IMR-90 (cell line): ENCODE measurements at regions not wholly inside any gene's neighbourhood (a gene's known extent, or its start where the extent isn't known, plus 50 kb on each side); places are given as distances from the start of the nearest gene placed in this dataset.

Experiments used
- ATAC-seq: fragments of 200-7000 bp; cut with Tn5 transposase; 2 replicates; pipeline ENCODE4 v1.9.1; 2020; ENCODE audit warnings: low read depth, mild to moderate bottlenecking, moderate library complexity
- BruUV-seq: library from RNA; stranded (reverse); fragments of 400-500 nt; replicated peaks from 2 replicates; lab custom pipeline; 2021; lab: Mats Ljungman, UMichigan
- CTCF ChIA-PET: fragments of 300-600 bp; formaldehyde crosslinking; extraction: SDS; loops from one replicate; lab custom pipeline; 2021; ENCODE audit warnings: antibody characterized with exemption; lab: Yijun Ruan, JAX
- POLR2A ChIA-PET: fragments of 300-600 bp; sonication (Branson Sonifier 250); formaldehyde crosslinking; loops from one replicate; lab custom pipeline; 2022; ENCODE audit warnings: antibody characterized with exemption; ENCODE audit not compliant: unreplicated experiment; lab: Charles Lee
- DNase-seq: peaks from one replicate; pipeline ENCODE4 v3.0.0; 2013
- H2AFZ ChIP-seq: replicated peaks from 2 replicates; pipeline ENCODE3; 2013; ENCODE audit warnings: low read length, mild to moderate bottlenecking; ENCODE audit not compliant: poor library complexity
- H2AK5ac ChIP-seq: 2 replicates; pipeline ENCODE4 v1.6.1; 2013; ENCODE audit warnings: low read depth, low read length, inconsistent platforms
- H2AK9ac ChIP-seq: replicated peaks from 2 replicates; pipeline ENCODE3; 2013; ENCODE audit warnings: mild to moderate bottlenecking, low read depth, low read length, moderate library complexity; ENCODE audit not compliant: poor library complexity
- H2BK120ac ChIP-seq: 2 replicates; pipeline ENCODE4 v1.6.1; 2013; ENCODE audit warnings: low read depth, low read length, inconsistent platforms
- H2BK15ac ChIP-seq: 3 replicates; pipeline ENCODE4 v1.6.1; 2013; ENCODE audit warnings: low read depth, low read length, inconsistent platforms
- H2BK20ac ChIP-seq: 2 replicates; pipeline ENCODE4 v1.6.1; 2013; ENCODE audit warnings: low read depth, mild to moderate bottlenecking, inconsistent platforms, low read length, moderate library complexity
- H2BK5ac ChIP-seq: 2 replicates; pipeline ENCODE4 v1.6.1; 2013; ENCODE audit warnings: mild to moderate bottlenecking, low read depth, low read length, inconsistent platforms; ENCODE audit not compliant: poor library complexity, severe bottlenecking
- H3K14ac ChIP-seq: replicated peaks from 2 replicates; pipeline ENCODE4 v1.6.1; 2013; ENCODE audit warnings: low read depth, low read length, inconsistent platforms
- H3K18ac ChIP-seq: 2 replicates; pipeline ENCODE4 v1.6.1; 2013; ENCODE audit warnings: low read depth, low read length, control low read depth
- H3K23ac ChIP-seq: 2 replicates; pipeline ENCODE4 v1.6.1; 2013; ENCODE audit warnings: low read depth, low read length, inconsistent platforms
- H3K27ac ChIP-seq: 2 replicates; pipeline ENCODE4 v1.5.1; 2013; ENCODE audit warnings: mild to moderate bottlenecking, control low read depth, low read length; ENCODE audit not compliant: insufficient read depth
- H3K27me3 ChIP-seq: 2 replicates; pipeline ENCODE4 v1.6.1; 2013; ENCODE audit warnings: low read length; ENCODE audit not compliant: control insufficient read depth, insufficient read depth
- H3K36me3 ChIP-seq: 2 replicates; pipeline ENCODE4 v1.6.1; 2013; ENCODE audit warnings: low read length, mixed read lengths; ENCODE audit not compliant: control insufficient read depth, insufficient read depth
- H3K4ac ChIP-seq: 2 replicates; pipeline ENCODE4 v1.6.1; 2013; ENCODE audit warnings: low read depth, low read length, inconsistent platforms
- H3K4me1 ChIP-seq: 2 replicates; pipeline ENCODE4 v1.6.1; 2013; ENCODE audit warnings: low read length, mixed read lengths; ENCODE audit not compliant: control insufficient read depth, insufficient read depth
- H3K4me2 ChIP-seq: 2 replicates; pipeline ENCODE4 v1.6.1; 2013; ENCODE audit warnings: low read depth, mild to moderate bottlenecking, control low read depth, low read length, moderate library complexity
- H3K4me3 ChIP-seq: 2 replicates; pipeline ENCODE4 v1.5.1; 2013; ENCODE audit warnings: low read depth, mild to moderate bottlenecking, control low read depth, low read length, moderate library complexity; ENCODE audit not compliant: insufficient read depth
- H3K56ac ChIP-seq: 2 replicates; pipeline ENCODE4 v1.6.1; 2013; ENCODE audit warnings: low read length, inconsistent platforms; ENCODE audit not compliant: insufficient read depth; ENCODE audit errors: extremely low read depth
- H3K79me1 ChIP-seq, 2 experiments: 2 replicates each; pipeline ENCODE4 v1.6.1; 2013; ENCODE audit warnings: low read length in 2 of 2, inconsistent platforms in 1 of 2, low read depth in 1 of 2
- H3K9ac ChIP-seq: 2 replicates; pipeline ENCODE4 v1.6.1; 2013; ENCODE audit warnings: low read depth, low read length, control low read depth
- H3K9me1 ChIP-seq: 2 replicates; pipeline ENCODE4 v1.6.1; 2013; ENCODE audit warnings: low read length, inconsistent platforms; ENCODE audit not compliant: insufficient read depth
- H3K9me3 ChIP-seq: 2 replicates; pipeline ENCODE4 v1.6.1; 2013; ENCODE audit warnings: low read length; ENCODE audit not compliant: control insufficient read depth, insufficient read depth
- H4K20me1 ChIP-seq: 2 replicates; pipeline ENCODE4 v1.6.1; 2013; ENCODE audit warnings: low read length, inconsistent platforms; ENCODE audit not compliant: insufficient read depth
- H4K5ac ChIP-seq: 2 replicates; pipeline ENCODE4 v1.6.1; 2013; ENCODE audit warnings: mild to moderate bottlenecking, low read depth, low read length, control low read depth
- H4K8ac ChIP-seq, 2 experiments: 2 replicates each; pipeline ENCODE4 v1.6.1; 2013; ENCODE audit warnings: low read depth in 2 of 2, low read length in 2 of 2, control low read depth in 1 of 2, inconsistent platforms in 1 of 2
- H4K91ac ChIP-seq: 2 replicates; pipeline ENCODE4 v1.6.1; 2013; ENCODE audit warnings: low read depth, low read length, inconsistent platforms; ENCODE audit not compliant: insufficient read depth
- BHLHE40 ChIP-seq: fragments of 150-350 bp; IDR thresholded peaks from 2 replicates; pipeline ENCODE4 v1.6.1; 2016; ENCODE audit warnings: mild to moderate bottlenecking, low read depth, low read length
- CEBPB ChIP-seq: IDR thresholded peaks from 2 replicates; pipeline ENCODE4 v1.6.1; 2012; ENCODE audit warnings: low read depth, low read length, improper control_type of control experiment
- MAFK ChIP-seq: IDR thresholded peaks from 2 replicates; pipeline ENCODE4 v1.6.1; 2012; ENCODE audit warnings: low read depth, low read length, improper control_type of control experiment
- MAZ ChIP-seq: IDR thresholded peaks from 2 replicates; pipeline ENCODE4 v1.6.1; 2012; ENCODE audit warnings: low read depth, mild to moderate bottlenecking, low read length, improper control_type of control experiment, moderate library complexity, borderline replicate concordance
- MXI1 ChIP-seq: IDR thresholded peaks from 2 replicates; pipeline ENCODE4 v1.6.1; 2012; ENCODE audit warnings: low read depth, mild to moderate bottlenecking, low read length, moderate library complexity, borderline replicate concordance
- POLR2A ChIP-seq: IDR thresholded peaks from 2 replicates; pipeline ENCODE4 v1.6.1; 2012; ENCODE audit warnings: mild to moderate bottlenecking, low read depth, low read length
- RAD21 ChIP-seq: IDR thresholded peaks from 2 replicates; pipeline ENCODE4 v1.6.1; 2012; ENCODE audit warnings: low read length, improper control_type of control experiment
- RCOR1 ChIP-seq: IDR thresholded peaks from 2 replicates; pipeline ENCODE4 v1.6.1; 2012; ENCODE audit warnings: mild to moderate bottlenecking, low read length, improper control_type of control experiment; ENCODE audit not compliant: insufficient replicate concordance
- RFX5 ChIP-seq: IDR thresholded peaks from 2 replicates; pipeline ENCODE4 v1.8.0; 2012; ENCODE audit warnings: low read depth, mild to moderate bottlenecking, low read length, moderate library complexity
- WGBS, 2 experiments: methylation state at CpG; one replicate each; pipeline versions ENCODE4 v1.1.5 to v1.1.7; 2013; ENCODE audit warnings: missing lambda C conversion rate in 2 of 2; ENCODE audit not compliant: insufficient read length in 1 of 2; ENCODE audit errors: extremely low coverage in 2 of 2; 5-methylcytosine and 5-hydroxymethylcytosine counted together
- dilution Hi-C: fragments of 300-500 bp; cut with HindIII; formaldehyde crosslinking; loops from one replicate; pipeline ENCODE4 v1.14.3; 2018; ENCODE audit warnings: low sequenced_read_pairs; ENCODE audit not compliant: unreplicated experiment
- in situ Hi-C: fragments of 300-500 bp; cut with MboI; formaldehyde crosslinking; loops from 3 replicates; pipeline ENCODE4 v1.14.3; 2019; ENCODE audit warnings: low sequenced_read_pairs, inconsistent platforms, mixed read lengths
- intact Hi-C: fragments of 100-400 bp; cut with micrococcal nuclease; formaldehyde crosslinking; loops from 2 replicates; pipeline ENCODE4 v1.10.0; 2022

GRCh38 chr6:144809120-144809519 lies 524.0 kb downstream of the UTRN start:
- Histone ChIP-seq H2AFZ (no peak overlapping the region), H3K18ac (no peak overlapping the region), H3K4ac (no peak overlapping the region), H3K27me3 (no peaks in the 10 kb centered on the region), H3K23ac (no peak overlapping the region), H3K9ac (no peak overlapping the region), H2BK20ac (no peak overlapping the region), H3K9me3 (no peaks in the 10 kb centered on the region), H4K8ac (no peak overlapping the region), H2AK5ac (no peak overlapping the region), H2BK120ac (no peak overlapping the region), H3K4me3 (no peak overlapping the region), H3K14ac (0 out of 2 replicates have a peak overlapping the region, but pooled peaks have one; percentile 71), H2AK9ac (no peak overlapping the region), H3K9me1 (no peaks in the 10 kb centered on the region; the same call in 1 of the 2 replicates), H4K20me1 (no peaks in the 10 kb centered on the region), H2BK5ac (peak overlapping the region; percentile 55), H3K79me1 (no peaks in the 10 kb centered on the region; a peak in 1 of 4 replicates), H4K91ac (no peak overlapping the region), H4K5ac (no peak overlapping the region), H3K4me1 (no peaks in the 10 kb centered on the region), H2BK15ac (no peak overlapping the region), H3K27ac (no peak overlapping the region), H3K4me2 (no peak overlapping the region), H3K36me3 (no peaks in the 10 kb centered on the region), H3K56ac (no peak overlapping the region)
- peak; percentile 43 for DNase-seq
- 13% methylated on average over 1 of the region's 1 CpG; no CpG with 5 or more reads in 1 of the 2 experiments for WGBS, 2 experiments
- peak; percentile 53; the same call in 1 of the 2 replicates for ATAC-seq
- TF ChIP-seq RCOR1 (no peak), POLR2A (no peak), MAFK (no peak), RAD21 (no peak), MAZ (no peak), CEBPB (no peak), RFX5 (no peak), MXI1 (no peak), BHLHE40 (no peak)
- ChIA-PET POLR2A (no interaction called here), CTCF (no interaction called here)
- dilution Hi-C loops (no loop called here), intact Hi-C loops (no loop called here), in situ Hi-C loops (no loop called here)
- no TSS peak for BruUV-seq
